ENCODE measurements at regions not wholly inside any gene's neighbourhood (a gene's known extent, or its start where the extent isn't known, plus 50 kb on each side); places are given as distances from the start of the nearest gene placed in this dataset.

DNA sequence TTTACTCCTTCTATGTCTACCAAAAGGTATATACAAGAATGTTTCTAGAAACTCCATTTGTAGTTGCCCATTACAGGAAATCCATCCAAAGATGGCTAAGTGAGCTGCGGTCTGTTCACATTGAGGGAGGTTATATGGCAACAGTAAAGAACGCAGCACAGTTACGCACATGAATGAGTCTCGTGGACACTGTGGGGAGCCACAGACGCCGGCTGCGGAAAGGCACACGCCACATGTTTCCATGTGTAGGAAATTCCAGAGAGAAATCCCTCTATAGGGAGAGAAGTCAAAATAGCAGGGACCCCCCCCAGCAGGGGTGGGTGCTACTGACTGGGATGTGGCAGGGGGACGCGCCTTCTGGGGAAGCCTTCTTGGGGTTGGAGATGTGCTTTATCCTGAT lies 139.0 kb upstream of the NCOR2 start:
- no peak for TF ChIP-seq BRCA1 (IDR thresholded peaks at IDR 0.05; ENCODE audit: low read depth, low read length)
- TF ChIP-seq ZNF384 (IDR thresholded peaks at IDR 0.05; ENCODE audit: borderline replicate concordance, low read depth, low read length) = no peak
- TF ChIP-seq RAD21 (IDR thresholded peaks at IDR 0.05; ENCODE audit: insufficient read depth, low read depth, low read length) = no peak
